Activated CD4-positive, alpha-beta T cell treated with anti-CD3 and anti-CD28 coated beads for 24 hours (primary cell): ENCODE measurements at regions not wholly inside any gene's neighbourhood (a gene's known extent, or its start where the extent isn't known, plus 50 kb on each side); places are given as distances from the start of the nearest gene placed in this dataset.

Experiments used
- DNase-seq, 2 donors: peaks; one replicate each; pipeline ENCODE4 v3.0.0-alpha.2; 2020; ENCODE audit warnings: low read depth in 2 of 2

DNA sequence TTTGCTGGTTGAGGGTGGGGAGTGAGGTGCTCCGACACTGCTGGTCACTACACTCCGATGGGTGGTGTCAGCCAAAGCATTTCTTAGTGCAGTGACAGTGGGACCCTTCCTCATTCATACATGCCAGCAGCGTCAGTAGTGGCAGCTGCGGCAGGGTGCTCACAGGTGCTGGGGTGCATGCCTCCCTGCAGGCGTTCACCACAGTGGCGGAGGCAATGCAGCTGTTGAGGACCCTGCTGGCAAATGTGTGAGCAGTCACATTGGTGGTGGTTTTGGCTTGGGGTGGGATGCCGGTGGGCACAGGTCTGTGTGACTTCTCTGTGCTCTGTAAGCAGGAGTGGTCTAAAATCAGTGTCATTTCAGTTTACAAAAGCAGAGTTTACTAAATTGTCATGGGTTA, 464.6 kb downstream of the FUT8 start:
- DNase-seq, result no peak

GRCh38 chr14:65877624-65878023, 465.1 kb downstream of the FUT8 start:
- no peak for DNase-seq

DNA sequence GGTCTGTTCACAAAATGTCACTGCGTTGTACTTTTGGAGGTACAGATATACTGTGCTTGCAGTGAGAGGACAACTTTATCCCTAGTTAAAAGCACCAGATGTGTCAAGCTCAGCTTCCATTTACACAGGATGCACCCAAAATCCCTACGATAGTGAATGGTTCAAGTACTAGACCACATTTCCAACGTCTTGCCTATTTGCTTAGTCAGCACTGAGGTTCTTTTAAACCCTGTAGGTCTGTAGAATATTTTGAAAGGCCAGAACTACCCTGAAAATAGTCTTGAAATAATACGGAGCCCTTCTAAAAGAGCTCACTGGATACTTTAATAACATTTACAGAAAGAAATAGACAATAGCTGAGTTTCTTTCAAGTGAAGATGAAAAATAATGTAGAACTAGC, 466.1 kb downstream of the FUT8 start:
- DNase-seq, result no peak

DNA sequence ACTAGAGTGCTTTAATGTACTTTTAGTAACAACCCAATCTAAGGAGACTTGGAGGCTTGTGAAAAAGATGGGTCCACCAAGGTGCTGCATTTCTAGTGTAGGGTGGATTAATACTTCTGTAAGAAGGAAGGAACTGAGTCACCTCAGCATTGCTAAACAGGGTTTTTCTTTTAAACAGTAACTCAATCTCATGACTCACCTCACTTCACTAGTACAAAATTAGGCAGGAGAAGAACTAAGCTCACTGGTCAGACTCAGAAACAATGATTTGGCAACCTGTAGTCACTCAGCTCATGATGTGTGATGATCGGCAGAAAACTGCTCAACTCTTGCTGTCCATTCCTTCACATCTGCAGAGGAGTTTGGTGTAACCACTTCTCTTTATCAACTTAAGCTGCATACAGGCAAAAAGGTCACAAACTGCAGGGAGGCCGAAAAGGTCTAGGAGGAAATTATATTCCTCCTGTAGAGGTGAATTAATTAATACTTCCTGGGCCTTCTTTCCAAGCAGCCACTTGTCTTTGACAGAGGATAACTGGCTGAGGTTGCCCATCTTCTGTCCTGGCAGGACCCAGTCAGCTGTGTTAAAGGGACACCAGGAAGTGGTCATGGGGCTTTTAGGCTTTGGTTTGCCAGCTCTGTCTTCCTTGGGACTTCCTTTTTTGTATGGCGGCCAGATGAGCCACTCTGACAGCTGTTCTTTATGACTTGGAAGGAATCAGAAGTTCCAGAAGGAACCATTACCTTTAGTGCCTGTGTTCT, 466.9 kb downstream of the FUT8 start:
- no peak for DNase-seq

DNA sequence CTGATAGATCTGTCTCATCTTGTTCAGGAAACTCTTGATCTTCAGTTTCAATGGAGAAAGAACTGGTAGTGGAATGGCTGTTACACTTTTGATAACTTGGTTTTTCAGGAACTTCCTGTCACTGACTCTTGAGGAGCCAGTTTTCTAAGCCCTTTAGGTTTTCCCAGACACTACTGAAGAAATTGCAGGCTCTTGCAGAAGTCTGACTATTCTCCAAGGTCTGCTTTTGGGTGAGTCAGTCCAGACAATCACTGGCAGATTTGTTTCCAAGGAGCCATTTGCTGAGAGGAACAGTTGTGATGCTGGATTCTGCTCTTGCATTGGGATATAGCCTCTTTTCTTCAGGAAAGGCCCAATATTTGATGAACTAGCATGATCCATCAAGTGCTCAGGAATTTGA, 468.0 kb downstream of the FUT8 start:
- no peak for DNase-seq

DNA sequence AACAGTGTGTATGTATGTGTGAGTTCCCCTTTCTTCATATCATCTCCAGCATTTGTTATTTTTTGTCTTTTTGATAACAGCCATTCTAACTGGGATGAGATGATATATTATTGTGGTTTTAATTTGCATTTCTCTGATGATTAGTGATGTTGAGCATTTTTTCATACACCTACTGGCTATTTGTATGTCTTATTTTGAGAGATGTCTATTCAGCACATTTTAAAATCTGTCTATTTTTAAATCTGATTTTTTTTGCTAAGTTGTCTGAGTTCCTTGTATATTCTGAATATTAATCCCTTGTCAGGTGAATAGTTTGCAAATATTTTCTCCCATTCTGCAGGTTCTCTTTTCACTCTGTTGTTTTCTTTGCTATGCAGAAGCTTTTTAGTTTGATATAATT, 469.1 kb downstream of the FUT8 start:
- no peak for DNase-seq

- DNase-seq, result no peak
Measured at GRCh38 chr14:65888677-65889076, 476.1 kb downstream of the FUT8 start.

DNA sequence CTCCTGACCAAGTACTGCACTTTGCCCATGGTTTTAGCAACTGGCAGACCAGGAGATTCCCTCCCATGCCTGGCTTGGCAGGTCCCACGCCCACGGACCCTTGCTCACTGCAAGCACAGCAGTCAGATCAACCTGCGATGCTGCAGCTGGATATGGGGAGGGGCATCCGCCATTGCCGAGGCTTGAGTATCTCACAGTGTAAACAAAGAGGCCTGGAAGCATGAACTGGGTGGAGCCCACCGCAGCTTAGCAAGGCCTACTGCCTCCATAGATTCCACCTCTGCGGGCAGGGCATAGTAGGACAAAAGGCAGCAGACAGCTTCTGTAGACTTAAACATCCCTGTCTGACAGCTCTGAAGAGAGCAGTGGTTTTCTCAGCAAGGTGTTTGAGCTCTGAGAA, 479.8 kb downstream of the FUT8 start:
- DNase-seq, result no peak

- DNase-seq, result no peak
Measured at GRCh38 chr14:65900164-65900563, 487.6 kb downstream of the FUT8 start.

DNA sequence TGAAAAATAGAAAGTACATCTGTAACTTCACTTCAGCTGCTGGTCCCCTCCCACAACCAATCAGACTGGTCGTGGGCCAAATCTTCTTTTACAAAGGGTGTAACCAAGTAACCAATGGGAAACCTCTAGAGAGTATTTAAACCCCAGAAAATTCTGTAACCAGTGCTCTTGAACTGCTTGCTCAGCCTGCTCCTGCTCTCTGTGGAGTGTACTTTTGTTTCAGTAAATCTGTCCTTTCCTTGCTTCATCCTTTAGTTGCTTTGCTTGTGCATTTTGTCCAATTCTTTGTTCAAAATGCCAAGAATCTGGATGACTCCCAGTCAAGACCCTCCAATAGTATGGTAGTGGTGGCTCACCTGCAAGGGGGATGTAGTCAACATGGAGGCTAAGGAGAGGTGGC, 489.1 kb downstream of the FUT8 start:
- no peak for DNase-seq

GRCh38 chr14:65904988-65905387, 492.5 kb downstream of the FUT8 start:
- no peak for DNase-seq

DNA sequence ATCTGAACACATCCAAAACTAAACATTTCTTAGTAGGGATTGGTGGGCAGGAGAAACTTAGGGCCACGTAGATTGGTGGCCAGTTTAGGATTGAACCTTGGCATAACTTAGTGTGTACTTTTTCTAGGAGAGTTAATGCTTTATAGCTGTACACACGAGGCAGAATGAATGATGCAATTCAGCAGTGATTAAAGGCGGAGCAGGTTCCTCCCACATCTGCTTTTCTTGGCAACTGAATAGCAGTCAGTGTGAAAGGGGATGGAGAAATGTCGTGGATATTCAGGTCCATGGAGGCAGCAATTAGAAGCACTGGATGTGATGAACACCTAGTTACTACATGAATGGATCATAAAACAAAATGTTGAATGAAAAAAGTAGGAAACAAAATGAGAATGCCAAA, 493.8 kb downstream of the FUT8 start:
- no peak for DNase-seq

- DNase-seq, result no peak
Measured at GRCh38 chr14:65906948-65907347, 494.4 kb downstream of the FUT8 start.

GRCh38 chr14:65910108-65910786, 497.7 kb downstream of the FUT8 start:
- DNase-seq, result no peak

- no peak for DNase-seq
Measured at GRCh38 chr14:65915125-65915524, 502.6 kb downstream of the FUT8 start.

GRCh38 chr14:65916055-65916454, 503.5 kb downstream of the FUT8 start:
- no peak for DNase-seq

DNA sequence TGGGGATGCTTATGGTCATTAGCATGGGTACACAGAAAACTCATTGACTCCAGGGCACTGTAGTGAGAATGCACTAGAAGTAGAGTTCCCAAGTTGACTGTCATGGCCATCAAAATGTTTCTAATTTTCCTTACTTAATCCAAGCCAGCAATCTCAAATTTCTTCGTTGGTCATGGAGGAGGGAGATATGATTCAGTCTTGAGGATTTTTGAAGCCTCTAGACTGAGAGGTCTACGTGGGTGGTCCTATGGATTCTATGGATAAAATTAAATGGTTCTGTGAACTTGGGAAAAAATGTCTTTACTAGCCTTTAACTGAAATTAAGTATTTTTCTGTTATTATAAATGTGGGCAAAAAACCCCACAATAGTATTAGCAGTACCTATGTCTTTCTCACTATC, 508.5 kb downstream of the FUT8 start:
- no peak for DNase-seq

DNA sequence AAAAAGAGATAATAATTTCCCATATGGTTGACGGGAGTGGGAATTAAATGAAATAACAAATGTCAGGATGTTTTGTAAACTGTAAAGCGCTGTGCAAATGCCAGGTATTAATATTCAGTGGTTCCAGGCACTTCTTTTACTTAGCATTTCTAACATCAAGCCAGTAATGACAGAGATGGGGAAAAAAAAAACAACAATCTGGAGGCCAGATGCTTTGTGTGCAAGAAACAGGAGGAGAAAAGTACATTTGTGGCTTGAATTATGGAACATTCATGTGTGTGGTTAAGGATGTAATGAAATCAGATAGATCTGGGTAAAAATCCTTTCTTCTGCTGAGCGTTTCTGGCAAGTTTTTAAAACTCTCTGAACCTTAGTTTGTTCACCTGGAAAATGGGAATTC, 509.6 kb downstream of the FUT8 start:
- no peak for DNase-seq

DNA sequence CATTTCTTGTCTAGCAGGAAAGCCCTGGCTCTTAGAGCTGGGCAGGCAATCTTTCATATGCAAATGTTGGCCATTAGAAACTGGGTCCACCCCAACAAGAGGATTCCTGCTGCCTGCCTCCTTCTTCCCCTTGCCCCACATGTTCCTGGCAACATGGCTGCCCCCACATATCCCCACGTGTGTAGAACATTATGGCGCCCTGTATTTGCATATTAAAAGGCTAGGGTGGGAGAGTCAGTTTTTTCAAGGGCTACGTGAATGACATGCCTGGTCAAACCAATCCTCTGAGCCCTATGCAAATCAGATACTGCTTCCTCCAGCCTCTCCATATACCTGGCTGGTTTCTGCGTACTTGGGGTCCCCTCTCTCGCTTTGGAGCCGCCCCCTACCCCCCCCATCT, 514.0 kb downstream of the FUT8 start:
- no peak for DNase-seq

DNA sequence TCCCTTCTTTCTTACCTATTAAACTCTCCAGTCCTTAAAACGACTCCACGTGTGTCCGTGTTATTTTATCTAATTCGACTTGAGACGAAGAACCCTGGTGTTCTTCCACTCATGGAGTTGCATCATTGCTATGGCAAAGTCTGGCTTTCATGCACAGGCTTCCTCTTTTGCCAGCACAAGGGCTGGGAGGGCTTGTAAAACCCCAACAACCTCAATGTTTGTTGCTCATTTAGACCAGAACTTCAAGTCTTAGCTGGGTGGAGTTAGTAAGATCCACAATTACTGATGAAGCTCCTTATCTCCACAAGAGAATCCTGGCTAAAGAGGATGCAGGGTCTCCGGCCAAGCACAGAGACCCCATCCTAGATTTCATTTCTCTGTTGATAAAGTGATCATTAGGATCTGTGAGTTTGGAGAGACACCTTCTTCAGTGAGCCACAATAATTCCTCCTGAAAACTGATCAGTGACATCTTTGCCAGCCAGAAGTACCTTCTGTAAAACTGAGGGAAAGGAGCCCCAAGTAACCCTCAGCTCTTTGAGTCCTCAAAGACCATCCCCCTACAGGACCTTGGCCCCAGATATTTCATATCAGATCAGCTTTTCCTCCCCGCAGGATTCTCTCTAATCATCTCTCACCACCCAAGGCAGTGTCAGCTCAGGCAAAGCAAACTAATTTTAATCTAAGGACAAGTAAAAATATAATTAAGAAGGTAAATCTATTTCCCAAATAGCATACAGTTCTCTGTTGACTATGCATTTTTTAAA, 514.6 kb downstream of the FUT8 start:
- DNase-seq, result no peak

- peak; percentile 44 to 60 for DNase-seq
Measured at GRCh38 chr14:65927931-65928356, 515.4 kb downstream of the FUT8 start.

DNA sequence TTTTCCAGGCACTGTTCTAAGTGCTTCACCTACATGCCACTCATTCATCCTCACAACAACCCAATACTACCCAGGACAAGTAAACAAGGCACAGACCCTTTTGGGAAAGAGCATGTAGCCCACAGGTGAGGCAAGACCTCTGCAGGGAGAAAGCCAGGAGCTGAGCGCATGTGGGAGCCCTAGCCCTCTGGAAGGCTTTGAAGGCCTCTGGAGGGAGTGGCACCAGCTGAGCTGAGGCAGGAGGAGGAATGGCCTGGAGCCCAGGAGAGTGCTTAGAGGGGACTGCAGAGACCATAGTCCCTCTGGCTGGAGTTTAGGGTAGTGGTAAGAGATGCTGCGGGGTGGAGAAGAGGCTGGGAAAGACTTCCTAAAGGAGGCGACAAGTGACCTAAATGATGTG, 516.5 kb downstream of the FUT8 start:
- no peak for DNase-seq
